ENCODE measurements at regions not wholly inside any gene's neighbourhood (a gene's known extent, or its start where the extent isn't known, plus 50 kb on each side); places are given as distances from the start of the nearest gene placed in this dataset.

DNA sequence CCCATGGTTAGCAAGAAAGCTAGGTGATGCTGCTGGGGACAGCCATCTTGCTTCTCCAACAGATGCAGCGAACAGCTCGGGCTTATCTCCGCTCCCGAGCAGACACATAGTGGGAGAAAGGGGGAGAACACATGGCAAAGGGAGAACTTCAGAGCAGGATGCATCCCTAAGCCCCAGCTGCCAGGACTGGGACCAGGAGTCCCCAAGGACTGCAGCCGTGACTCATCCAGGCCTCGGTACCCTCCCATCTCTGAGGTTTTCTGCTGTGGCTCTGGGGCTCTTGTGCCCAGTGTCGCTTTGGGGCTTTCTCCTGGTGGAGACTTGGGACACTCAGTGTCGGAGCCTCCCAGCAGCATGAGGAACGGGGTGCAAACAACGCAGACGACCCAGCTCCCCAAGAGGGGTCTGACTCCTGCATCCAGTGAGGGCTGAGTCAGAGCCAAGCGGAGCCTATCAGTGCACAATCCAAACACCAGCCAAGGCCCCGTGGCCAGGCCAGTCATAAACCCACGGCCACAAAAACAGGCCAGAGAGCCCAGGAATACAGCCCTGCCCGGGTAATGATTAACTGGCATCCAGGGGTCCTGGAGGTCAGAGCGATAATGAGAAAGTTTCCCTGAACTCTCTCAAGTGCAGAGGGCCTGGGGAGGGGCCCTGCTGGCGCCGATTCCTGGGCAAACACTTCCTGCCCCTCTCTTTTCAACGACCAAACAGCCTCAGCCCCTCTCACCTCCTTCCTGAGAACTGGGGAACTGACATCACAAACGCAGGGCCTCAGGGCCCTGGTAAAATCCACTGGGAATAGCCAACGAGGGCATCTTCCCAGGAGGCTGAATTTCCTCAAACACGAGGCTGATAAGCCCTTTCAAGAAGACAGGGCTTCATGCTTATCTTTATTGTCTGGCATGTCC, 202.9 kb downstream of the USP12 start:
- no peak overlapping the region for H3K4me2 ChIP-seq (ENCODE audit: control insufficient read depth, insufficient read depth)
- no peak for ATAC-seq
- H3K9me3 ChIP-seq (replicated peaks; ENCODE audit: control insufficient read depth, insufficient read depth, low read length): no peaks in the 10 kb centered on the region
- no peaks in the 10 kb centered on the region for H3K4me1 ChIP-seq (ENCODE audit: control insufficient read depth, insufficient read depth, low read length)
- ChIA-PET SMC1A (ENCODE audit: uncharacterized antibody, unreplicated experiment) (interaction anchor here (0.6 kb wide), 1 partner anchor 58 kb away, joined by 4 read pairs; no protein-coding TSS in a partner anchor), RAD21 (ENCODE audit: unreplicated experiment) (no interaction called here), POLR2A (no interaction called here), CTCF (no interaction called here)
- H3K79me2 ChIP-seq (ENCODE audit: control insufficient read depth, insufficient read depth, low read length): no peaks in the 10 kb centered on the region
- H3K27me3 ChIP-seq (replicated peaks in 1 of 2; ENCODE audit: control insufficient read depth in 2 of 2, insufficient read depth in 2 of 2, low read length in 1 of 2): no peaks in the 10 kb centered on the region
- no peak for DNase-seq (ENCODE audit: low read depth, low spot score)
- no peak overlapping the region for H3K9ac ChIP-seq (ENCODE audit: control insufficient read depth, insufficient read depth, low read length)
- intact Hi-C loops (cut with micrococcal nuclease; ENCODE audit: unreplicated experiment): no loop called here
- H3K36me3 ChIP-seq (ENCODE audit: control insufficient read depth in 2 of 2, insufficient read depth in 2 of 2, low read length in 1 of 2): no peaks in the 10 kb centered on the region
- no peak overlapping the region for H3K27ac ChIP-seq (ENCODE audit: control insufficient read depth, insufficient read depth)
- H2AFZ ChIP-seq (ENCODE audit: control insufficient read depth, low read depth, low read length): no peak overlapping the region
- no peak overlapping the region for H3K4me3 ChIP-seq
- in situ Hi-C loops (cut with MboI): no loop called here
- no TSS peak for BruUV-seq (replicated peaks)
- FAIRE-seq: no peak
- WGBS (ENCODE audit: insufficient coverage, insufficient replicate concordance, low lambda C conversion rate, missing lambda C conversion rate): 14% methylated on average over 21 of the region's 22 CpGs
- no peaks in the 10 kb centered on the region for H4K20me1 ChIP-seq (ENCODE audit: control insufficient read depth, insufficient read depth)
- no peak for TF ChIP-seq ETV6 (conservative IDR thresholded peaks at IDR 0.05 in 1 of 2, IDR thresholded peaks at IDR 0.05 in 1 of 2; ENCODE audit: borderline replicate concordance in 1 of 2, low read depth in 1 of 2)
- no peak for TF ChIP-seq TARDBP (IDR thresholded peaks at IDR 0.05; ENCODE audit: borderline replicate concordance)
- no peak for TF ChIP-seq CREM (IDR thresholded peaks at IDR 0.05; ENCODE audit: low read depth)
- TF ChIP-seq, protein P1, sequence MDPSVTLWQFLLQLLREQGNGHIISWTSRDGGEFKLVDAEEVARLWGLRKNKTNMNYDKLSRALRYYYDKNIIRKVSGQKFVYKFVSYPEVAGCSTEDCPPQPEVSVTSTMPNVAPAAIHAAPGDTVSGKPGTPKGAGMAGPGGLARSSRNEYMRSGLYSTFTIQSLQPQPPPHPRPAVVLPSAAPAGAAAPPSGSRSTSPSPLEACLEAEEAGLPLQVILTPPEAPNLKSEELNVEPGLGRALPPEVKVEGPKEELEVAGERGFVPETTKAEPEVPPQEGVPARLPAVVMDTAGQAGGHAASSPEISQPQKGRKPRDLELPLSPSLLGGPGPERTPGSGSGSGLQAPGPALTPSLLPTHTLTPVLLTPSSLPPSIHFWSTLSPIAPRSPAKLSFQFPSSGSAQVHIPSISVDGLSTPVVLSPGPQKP (IDR thresholded peaks at IDR 0.05; ENCODE audit: low read depth, low read length): no peak
- TF ChIP-seq, protein P2, sequence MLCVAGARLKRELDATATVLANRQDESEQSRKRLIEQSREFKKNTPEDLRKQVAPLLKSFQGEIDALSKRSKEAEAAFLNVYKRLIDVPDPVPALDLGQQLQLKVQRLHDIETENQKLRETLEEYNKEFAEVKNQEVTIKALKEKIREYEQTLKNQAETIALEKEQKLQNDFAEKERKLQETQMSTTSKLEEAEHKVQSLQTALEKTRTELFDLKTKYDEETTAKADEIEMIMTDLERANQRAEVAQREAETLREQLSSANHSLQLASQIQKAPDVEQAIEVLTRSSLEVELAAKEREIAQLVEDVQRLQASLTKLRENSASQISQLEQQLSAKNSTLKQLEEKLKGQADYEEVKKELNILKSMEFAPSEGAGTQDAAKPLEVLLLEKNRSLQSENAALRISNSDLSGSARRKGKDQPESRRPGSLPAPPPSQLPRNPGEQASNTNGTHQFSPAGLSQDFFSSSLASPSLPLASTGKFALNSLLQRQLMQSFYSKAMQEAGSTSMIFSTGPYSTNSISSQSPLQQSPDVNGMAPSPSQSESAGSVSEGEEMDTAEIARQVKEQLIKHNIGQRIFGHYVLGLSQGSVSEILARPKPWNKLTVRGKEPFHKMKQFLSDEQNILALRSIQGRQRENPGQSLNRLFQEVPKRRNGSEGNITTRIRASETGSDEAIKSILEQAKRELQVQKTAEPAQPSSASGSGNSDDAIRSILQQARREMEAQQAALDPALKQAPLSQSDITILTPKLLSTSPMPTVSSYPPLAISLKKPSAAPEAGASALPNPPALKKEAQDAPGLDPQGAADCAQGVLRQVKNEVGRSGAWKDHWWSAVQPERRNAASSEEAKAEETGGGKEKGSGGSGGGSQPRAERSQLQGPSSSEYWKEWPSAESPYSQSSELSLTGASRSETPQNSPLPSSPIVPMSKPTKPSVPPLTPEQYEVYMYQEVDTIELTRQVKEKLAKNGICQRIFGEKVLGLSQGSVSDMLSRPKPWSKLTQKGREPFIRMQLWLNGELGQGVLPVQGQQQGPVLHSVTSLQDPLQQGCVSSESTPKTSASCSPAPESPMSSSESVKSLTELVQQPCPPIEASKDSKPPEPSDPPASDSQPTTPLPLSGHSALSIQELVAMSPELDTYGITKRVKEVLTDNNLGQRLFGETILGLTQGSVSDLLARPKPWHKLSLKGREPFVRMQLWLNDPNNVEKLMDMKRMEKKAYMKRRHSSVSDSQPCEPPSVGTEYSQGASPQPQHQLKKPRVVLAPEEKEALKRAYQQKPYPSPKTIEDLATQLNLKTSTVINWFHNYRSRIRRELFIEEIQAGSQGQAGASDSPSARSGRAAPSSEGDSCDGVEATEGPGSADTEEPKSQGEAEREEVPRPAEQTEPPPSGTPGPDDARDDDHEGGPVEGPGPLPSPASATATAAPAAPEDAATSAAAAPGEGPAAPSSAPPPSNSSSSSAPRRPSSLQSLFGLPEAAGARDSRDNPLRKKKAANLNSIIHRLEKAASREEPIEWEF (IDR thresholded peaks at IDR 0.05; ENCODE audit: insufficient replicate concordance, low read depth, low read length): no peak
- no peak for TF ChIP-seq ZNF207 (IDR thresholded peaks at IDR 0.05; ENCODE audit: borderline replicate concordance)
- no peak for TF ChIP-seq GATAD2B (conservative IDR thresholded peaks at IDR 0.05; ENCODE audit: low read depth)
- TF ChIP-seq NR2C2 (IDR thresholded peaks at IDR 0.05; ENCODE audit: borderline replicate concordance, control insufficient read depth, insufficient read length, low read depth): no peak
- TF ChIP-seq DPF2 (IDR thresholded peaks at IDR 0.05): no peak
- TF ChIP-seq NRF1 (conservative IDR thresholded peaks at IDR 0.05; ENCODE audit: low read depth, low read length): no peak
- TF ChIP-seq BCL11A (IDR thresholded peaks at IDR 0.05; ENCODE audit: low read depth, low read length): no peak
- TF ChIP-seq TAF1 (IDR thresholded peaks at IDR 0.05; ENCODE audit: borderline replicate concordance, low read depth, low read length): no peak
- no peak for TF ChIP-seq SRF (IDR thresholded peaks at IDR 0.05; ENCODE audit: low read depth in 2 of 2, low read length in 2 of 2)
- TF ChIP-seq RCOR1 (conservative IDR thresholded peaks at IDR 0.05; ENCODE audit: low read depth, low read length): no peak
- TF ChIP-seq BHLHE40 (IDR thresholded peaks at IDR 0.05; ENCODE audit: borderline replicate concordance in 1 of 2, low read depth in 2 of 2, low read length in 1 of 2): no peak
- TF ChIP-seq STAT1 (conservative IDR thresholded peaks at IDR 0.05): no peak

Data from GM12878 (cell line).